Sigmoid colon (tissue), 4 donors: ENCODE measurements at regions not wholly inside any gene's neighbourhood (a gene's known extent, or its start where the extent isn't known, plus 50 kb on each side); places are given as distances from the start of the nearest gene placed in this dataset.

Source experiments
- CTCF ChIP-seq, 4 experiments: fragments of 450-650 bp in 3 of 4; fragments of 200-600 bp in 1 of 4; IDR thresholded peaks; one replicate each; pipeline ENCODE4 v1.5.1; 2016 to 2019; ENCODE audit warnings: antibody characterized with exemption in 4 of 4, mild to moderate bottlenecking in 3 of 4, moderate library complexity in 2 of 4
- POLR2A ChIP-seq, 2 donors: fragments of 450-650 bp; IDR thresholded peaks; one replicate each; pipeline ENCODE4 v1.6.1; 2016; ENCODE audit warnings: antibody characterized with exemption in 2 of 2, mild to moderate bottlenecking in 2 of 2, moderate library complexity in 2 of 2
- POLR2AphosphoS5 ChIP-seq, 4 donors: sonication (generic); formaldehyde crosslinking; IDR thresholded peaks; one replicate each; pipeline ENCODE4 v1.6.1; 2017; ENCODE audit warnings: antibody characterized with exemption in 4 of 4

- no peak for TF ChIP-seq CTCF (IDR thresholded peaks at IDR 0.05)
- TF ChIP-seq POLR2AphosphoS5 (IDR thresholded peaks at IDR 0.05), result no peak
- TF ChIP-seq POLR2A (IDR thresholded peaks at IDR 0.05), result no peak
Measured at GRCh38 chr2:5946225-5947115, 254.3 kb downstream of the SOX11 start.
